GM12864 (cell line): ENCODE measurements at regions not wholly inside any gene's neighbourhood (a gene's known extent, or its start where the extent isn't known, plus 50 kb on each side); places are given as distances from the start of the nearest gene placed in this dataset.
"Not testable (repeated sequence)": the region's sequence is repeated elsewhere in the genome, so short reads cannot be mapped to it uniquely, and the experiment has no call there.

ENCODE experiments used
- DNase-seq: peaks from one replicate; pipeline ENCODE4 v3.0.0-alpha.2; 2011; ENCODE audit warnings: low read depth
- H3K4me3 ChIP-seq: 2 replicates; pipeline ENCODE4 v1.5.1; 2011; ENCODE audit warnings: mild to moderate bottlenecking, low read depth, low read length, control low read depth
- TF ChIP-seq, protein P1 (sequence below): IDR thresholded peaks from 2 replicates; pipeline ENCODE4 v1.5.1; 2011; ENCODE audit warnings: low read depth, mild to moderate bottlenecking, moderate library complexity, low read length, control low read depth, inconsistent platforms; ENCODE audit errors: missing control alignments

DNA sequence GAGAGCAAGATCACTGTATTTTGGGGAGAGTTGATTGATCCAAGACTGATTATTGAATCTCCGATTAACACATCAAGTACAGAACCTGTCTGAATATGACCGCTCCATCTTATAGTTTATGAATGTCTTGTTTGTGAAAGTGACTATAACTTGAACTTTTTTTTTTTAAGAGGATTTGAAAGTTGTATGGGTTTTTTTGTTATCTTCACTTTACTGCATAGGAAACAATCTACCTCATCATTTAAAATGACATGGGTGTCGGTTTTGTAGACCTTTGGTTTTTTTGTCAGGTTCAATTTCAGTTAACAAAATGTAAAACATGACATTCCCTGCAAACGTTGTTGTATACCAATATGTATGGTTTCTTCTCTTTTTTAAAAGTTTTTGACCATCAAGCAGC lies 103.0 kb upstream of the NUDT6 start:
- no peak overlapping the region for H3K4me3 ChIP-seq
- TF ChIP-seq, protein P1, sequence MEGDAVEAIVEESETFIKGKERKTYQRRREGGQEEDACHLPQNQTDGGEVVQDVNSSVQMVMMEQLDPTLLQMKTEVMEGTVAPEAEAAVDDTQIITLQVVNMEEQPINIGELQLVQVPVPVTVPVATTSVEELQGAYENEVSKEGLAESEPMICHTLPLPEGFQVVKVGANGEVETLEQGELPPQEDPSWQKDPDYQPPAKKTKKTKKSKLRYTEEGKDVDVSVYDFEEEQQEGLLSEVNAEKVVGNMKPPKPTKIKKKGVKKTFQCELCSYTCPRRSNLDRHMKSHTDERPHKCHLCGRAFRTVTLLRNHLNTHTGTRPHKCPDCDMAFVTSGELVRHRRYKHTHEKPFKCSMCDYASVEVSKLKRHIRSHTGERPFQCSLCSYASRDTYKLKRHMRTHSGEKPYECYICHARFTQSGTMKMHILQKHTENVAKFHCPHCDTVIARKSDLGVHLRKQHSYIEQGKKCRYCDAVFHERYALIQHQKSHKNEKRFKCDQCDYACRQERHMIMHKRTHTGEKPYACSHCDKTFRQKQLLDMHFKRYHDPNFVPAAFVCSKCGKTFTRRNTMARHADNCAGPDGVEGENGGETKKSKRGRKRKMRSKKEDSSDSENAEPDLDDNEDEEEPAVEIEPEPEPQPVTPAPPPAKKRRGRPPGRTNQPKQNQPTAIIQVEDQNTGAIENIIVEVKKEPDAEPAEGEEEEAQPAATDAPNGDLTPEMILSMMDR: no peak
- no peak for DNase-seq

DNA sequence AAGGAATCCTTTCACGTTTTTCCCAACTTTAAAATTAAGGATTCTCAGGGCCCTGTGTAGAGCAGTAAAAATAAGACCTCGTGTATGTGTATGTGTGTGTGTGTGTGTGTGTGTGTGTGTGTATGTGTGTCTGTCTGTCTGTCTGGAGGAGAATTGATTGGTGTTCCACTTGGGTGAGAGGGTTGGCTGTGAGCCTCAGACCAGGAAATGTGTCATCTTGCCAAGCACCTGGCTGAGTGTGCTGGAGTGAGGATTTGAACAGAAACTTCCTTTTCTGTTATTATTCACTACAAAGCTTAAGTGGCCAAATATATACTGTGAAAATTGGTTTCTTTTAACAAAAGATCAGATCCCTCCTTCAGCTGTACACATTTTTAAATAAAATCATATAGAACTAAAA lies 103.6 kb upstream of the NUDT6 start:
- peak; percentile 19 for DNase-seq
- not testable (repeated sequence) for H3K4me3 ChIP-seq

DNA sequence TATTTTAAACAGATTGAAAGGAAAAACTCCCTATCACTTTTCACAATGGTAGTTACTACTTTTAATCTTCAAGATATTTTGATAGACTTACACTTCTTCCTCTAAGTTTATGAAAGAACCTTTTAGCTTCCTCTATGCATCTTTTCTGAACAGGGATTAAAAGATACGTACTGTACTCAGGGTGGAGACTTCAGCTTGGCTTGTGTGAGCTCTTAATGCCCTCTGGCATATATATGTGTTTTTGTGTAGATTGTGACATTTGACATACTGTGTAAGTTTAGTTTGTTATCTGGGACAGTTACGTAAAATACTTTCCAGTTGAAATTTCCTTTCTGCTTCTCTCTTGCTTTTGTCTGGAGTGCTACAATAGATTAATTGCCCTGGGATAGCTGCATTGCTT lies 109.3 kb upstream of the NUDT6 start:
- no peak for DNase-seq
- H3K4me3 ChIP-seq: no peak overlapping the region
- TF ChIP-seq, protein P1: no peak

DNA sequence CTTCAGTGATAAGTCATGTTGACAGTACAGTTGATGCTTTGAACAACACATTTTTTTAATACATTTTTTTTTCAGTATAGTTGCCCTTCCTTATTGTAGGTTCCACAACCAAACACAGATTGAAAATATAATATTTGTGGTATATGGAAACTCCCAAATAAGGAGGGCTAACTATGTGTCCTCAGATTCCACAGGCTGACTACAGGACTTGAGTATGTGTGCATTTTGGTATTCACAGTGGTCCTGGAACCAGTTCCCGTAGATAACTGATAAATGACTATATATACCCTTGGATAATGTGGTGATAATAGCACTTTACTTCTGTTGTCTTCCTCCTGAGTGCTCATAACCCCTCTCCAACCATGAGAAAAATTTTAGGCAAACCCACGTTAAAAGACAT lies 111.6 kb upstream of the NUDT6 start:
- H3K4me3 ChIP-seq: no peak overlapping the region
- no peak for DNase-seq
- TF ChIP-seq, protein P1: no peak

DNA sequence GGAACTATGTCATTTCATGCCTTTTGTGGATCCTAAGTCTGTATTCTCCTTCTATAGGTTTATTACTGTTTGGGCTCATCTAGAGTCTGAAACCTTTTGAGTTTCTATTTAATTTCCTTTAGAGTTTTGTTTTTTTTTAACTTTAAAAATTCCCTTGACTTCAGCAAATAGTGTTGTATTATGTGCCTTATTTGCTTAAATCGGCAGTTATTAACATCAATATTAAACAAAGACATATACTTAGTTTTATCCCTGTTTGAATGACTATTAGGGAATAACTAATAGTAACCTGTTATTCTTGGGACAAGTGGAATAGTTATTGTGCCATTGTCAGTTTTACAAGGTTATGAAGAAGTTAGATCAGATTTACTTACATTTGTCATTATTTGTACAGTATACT lies 112.8 kb upstream of the NUDT6 start:
- TF ChIP-seq, protein P1: no peak
- no peak overlapping the region for H3K4me3 ChIP-seq
- no peak for DNase-seq

DNA sequence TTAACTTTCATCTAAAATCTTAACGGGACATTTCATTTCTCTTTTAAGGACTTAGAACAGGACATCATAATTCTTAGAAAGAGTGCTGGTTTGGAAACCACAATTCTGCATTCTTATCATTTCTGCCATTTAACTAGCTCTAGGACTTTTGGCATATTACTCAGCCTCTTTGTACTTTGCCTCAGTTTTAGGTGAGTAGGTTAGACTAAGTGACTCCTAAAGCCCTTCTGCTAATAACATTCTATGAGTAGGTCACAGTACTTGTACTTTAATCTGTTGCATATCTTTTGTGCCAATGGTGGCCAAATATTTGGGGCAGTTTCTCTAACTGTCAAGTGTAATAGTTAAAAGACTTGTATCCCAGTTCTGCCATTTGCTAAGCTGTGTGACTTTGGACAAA lies 115.4 kb upstream of the NUDT6 start:
- TF ChIP-seq, protein P1: no peak
- DNase-seq: no peak
- no peak overlapping the region for H3K4me3 ChIP-seq

DNA sequence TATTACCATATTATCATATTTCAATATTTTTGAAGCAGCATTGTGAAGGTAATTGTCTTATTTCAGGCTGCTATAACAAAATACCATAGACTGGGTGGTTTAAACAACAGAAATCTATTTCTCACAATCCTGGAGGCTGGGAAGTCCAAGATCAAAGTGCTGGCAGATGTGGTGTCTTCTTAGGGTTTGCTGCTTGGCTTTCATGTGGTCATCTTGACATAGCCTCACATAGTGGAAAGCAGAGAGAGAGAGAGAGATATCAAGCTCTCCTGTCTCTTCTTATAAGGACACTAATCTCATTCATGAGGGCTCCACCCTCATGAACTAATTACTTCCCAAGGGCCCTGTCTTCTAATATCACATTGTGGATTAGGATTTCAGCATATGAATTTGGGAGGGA lies 119.7 kb upstream of the NUDT6 start:
- TF ChIP-seq, protein P1: no peak
- H3K4me3 ChIP-seq: no peak overlapping the region
- DNase-seq: no peak

DNA sequence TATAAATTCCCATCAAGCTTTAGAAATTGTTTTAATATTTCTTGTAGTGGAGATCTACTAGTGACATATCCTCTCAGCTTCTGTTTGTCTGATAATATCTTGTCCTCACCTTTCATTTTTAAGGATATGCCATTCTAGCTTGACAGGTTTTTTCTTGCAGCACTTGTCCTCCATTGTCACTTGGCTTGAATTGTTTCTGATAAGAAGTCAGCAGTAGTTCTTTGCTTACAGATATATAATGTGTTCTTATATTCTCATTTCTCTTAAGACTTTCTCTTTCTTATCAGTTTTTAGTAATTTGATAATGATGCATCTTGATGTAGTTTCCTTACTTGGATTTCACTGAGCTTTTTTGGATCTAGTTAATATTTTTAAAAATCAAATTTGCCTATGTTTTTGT lies 120.6 kb upstream of the NUDT6 start:
- no peak for DNase-seq
- H3K4me3 ChIP-seq: no peak overlapping the region
- TF ChIP-seq, protein P1: no peak
